ENCODE measurements at regions not wholly inside any gene's neighbourhood (a gene's known extent, or its start where the extent isn't known, plus 50 kb on each side); places are given as distances from the start of the nearest gene placed in this dataset.

GRCh38 chr10:62613859-62614258 is 190.7 kb upstream of the ADO start:
- DNase-seq (ENCODE audit: low spot score): no peak
- no peak for TF ChIP-seq CTCF (IDR thresholded peaks at IDR 0.05; ENCODE audit: borderline replicate concordance, control extremely low read depth, extremely low read depth, insufficient read depth, missing control alignments)
- in situ Hi-C loops (cut with MboI; ENCODE audit: low sequenced_read_pairs, unreplicated experiment): loop anchor here (5.0 kb wide), 1 partner anchor 68 kb away; no protein-coding TSS in a partner anchor

- in situ Hi-C loops (cut with MboI; ENCODE audit: low sequenced_read_pairs, unreplicated experiment): loop anchor here (5.0 kb wide), 2 partner anchors 68 to 193 kb away; no protein-coding TSS in a partner anchor
- DNase-seq (ENCODE audit: low spot score): peak; percentile 62
- TF ChIP-seq CTCF (IDR thresholded peaks at IDR 0.05; ENCODE audit: borderline replicate concordance, control extremely low read depth, extremely low read depth, insufficient read depth, missing control alignments): no peak
These were observed 189.9 kb upstream of the ADO start for GRCh38 chr10:62614389-62615157.

GRCh38 chr10:62616885-62617590 is 187.5 kb upstream of the ADO start:
- DNase-seq (ENCODE audit: low spot score): no peak
- in situ Hi-C loops (cut with MboI; ENCODE audit: low sequenced_read_pairs, unreplicated experiment): loop anchor here (5.0 kb wide), 1 partner anchor 190 kb away; no protein-coding TSS in a partner anchor
- no peak for TF ChIP-seq CTCF (IDR thresholded peaks at IDR 0.05; ENCODE audit: borderline replicate concordance, control extremely low read depth, extremely low read depth, insufficient read depth, missing control alignments)

GRCh38 chr10:62617652-62618051 is 186.9 kb upstream of the ADO start:
- no peak for DNase-seq (ENCODE audit: low spot score)
- in situ Hi-C loops (cut with MboI; ENCODE audit: low sequenced_read_pairs, unreplicated experiment): loop anchor here (5.0 kb wide), 1 partner anchor 190 kb away; no protein-coding TSS in a partner anchor
- TF ChIP-seq CTCF (IDR thresholded peaks at IDR 0.05; ENCODE audit: borderline replicate concordance, control extremely low read depth, extremely low read depth, insufficient read depth, missing control alignments): no peak

DNA sequence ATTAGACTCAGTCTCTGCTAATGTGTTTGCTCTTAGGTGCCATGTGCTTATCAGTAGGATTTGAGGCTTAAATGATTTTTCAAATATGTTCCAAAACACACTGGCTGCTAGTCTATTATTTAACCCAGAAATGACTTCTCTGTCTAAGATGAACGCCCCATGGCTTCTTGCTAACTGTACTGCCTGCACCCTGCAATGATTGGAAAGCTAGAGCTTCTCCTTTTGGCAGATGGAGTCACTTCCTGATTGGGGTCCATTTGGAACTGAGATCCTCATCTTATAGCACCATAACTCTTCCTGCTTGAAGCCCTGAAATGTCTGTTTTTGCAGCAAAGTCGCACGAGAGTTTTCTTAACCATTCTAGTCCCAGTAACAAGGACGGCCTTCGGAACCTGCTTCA is 186.5 kb upstream of the ADO start:
- in situ Hi-C loops (cut with MboI; ENCODE audit: low sequenced_read_pairs, unreplicated experiment): loop anchor here (5.0 kb wide), 1 partner anchor 189 kb away; no protein-coding TSS in a partner anchor
- TF ChIP-seq CTCF (IDR thresholded peaks at IDR 0.05; ENCODE audit: borderline replicate concordance, control extremely low read depth, extremely low read depth, insufficient read depth, missing control alignments): no peak
- no peak for DNase-seq (ENCODE audit: low spot score)

DNA sequence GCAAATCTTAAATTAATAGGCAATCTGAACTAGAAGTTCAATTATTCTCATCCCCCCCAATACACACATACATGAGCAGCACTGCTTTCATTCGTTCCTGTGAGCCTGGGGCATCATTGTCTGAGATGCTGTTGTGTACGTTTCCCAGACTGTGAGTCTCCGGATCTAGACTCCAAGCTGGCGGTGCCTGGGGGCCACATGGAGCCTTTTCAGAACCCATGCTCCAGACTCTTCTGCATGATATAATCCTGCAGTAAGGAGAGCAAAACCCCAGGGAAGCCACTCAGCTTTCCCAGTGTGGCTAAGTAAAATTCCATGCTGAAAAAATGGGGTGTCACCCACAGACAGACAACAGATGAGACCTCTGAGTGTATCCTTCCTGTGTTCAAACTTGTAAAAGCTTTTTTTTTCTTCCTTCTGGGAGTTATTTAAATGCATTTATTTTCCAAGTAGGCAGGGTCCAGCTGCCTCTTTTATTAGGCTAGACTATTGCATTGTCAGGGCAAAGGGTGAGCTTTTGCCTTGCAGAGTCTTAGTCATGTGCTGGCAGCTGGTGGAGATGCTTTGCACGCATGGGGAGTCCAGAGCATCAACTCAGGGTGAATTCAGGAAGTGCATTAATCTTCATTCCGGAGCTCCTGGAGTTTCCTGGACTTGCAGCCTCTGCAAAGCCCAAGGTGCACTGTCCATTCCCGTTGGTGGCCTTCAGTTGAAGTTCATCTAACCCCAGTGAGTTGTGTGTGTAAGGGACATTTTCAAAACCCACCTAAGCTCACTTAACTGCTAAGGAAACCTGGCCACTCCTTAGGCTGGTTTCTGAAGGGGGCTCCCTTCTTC is 185.7 kb upstream of the ADO start:
- DNase-seq (ENCODE audit: low spot score): no peak
- no peak for TF ChIP-seq CTCF (IDR thresholded peaks at IDR 0.05; ENCODE audit: borderline replicate concordance, control extremely low read depth, extremely low read depth, insufficient read depth, missing control alignments)
- in situ Hi-C loops (cut with MboI; ENCODE audit: low sequenced_read_pairs, unreplicated experiment): loop anchor here (5.0 kb wide), 1 partner anchor 189 kb away; no protein-coding TSS in a partner anchor
